ENCODE measurements at regions not wholly inside any gene's neighbourhood (a gene's known extent, or its start where the extent isn't known, plus 50 kb on each side); places are given as distances from the start of the nearest gene placed in this dataset.

DNA sequence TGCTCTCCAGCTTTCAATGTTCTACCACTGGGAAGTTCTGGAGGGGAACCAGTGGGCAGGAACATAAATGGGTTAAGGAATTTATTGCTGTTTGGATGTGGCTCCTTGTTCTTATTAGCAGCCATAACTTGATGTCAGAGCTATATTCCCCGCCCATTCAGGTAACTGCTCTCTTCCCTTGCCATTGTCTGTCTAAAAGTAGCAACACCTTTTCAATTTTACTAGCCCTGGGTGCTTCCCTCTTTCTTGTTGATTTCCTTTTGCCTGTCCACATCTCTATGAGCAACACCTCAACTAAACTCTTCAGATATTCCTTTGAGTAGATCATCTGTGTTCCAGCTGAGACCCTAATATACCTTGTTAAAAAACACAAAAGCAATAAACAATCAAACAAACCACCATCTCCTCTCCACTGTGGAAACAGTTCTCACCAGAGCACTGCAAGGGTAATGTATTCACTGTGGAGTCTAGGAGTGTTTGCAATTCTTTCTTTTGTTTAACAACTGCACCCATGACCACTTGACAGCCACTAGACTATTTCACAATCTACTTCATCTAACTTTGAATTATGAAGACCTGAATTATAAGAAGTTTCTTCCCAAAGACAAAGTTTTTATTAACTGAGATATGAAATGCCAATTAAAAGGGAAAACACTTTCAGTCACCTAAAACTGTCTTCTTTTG, 436.7 kb downstream of the IPMK start:
- H3K4me1 ChIP-seq: no peaks in the 10 kb centered on the region
- WGBS, 2 donors: 63 to 65% methylated on average over 1 of the region's 1 CpG

DNA sequence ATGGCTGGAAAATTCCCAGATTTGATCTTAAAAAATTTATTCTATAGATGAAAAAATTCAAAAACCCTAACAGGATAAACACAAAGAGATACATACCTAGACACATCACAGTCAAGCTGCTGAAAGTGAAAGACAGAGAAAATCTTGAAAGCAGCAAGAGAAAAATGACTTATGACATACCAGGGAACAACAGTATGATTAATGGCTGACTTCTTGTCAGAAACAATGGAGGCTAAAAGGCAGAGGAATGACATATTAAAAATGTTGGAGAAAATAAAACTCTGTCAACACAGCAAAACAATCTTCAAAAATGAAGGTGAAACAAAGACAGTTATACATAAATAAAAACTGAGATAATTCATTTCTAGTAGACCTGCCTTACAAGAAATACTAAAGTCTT, 442.7 kb downstream of the IPMK start:
- Histone ChIP-seq H3K36me3 (no peaks in the 10 kb centered on the region), H3K9me3 (no peaks in the 10 kb centered on the region), H3K27ac (no peak overlapping the region), H3K4me1 (no peaks in the 10 kb centered on the region), H3K27me3 (no peaks in the 10 kb centered on the region), H3K4me3 (no peak overlapping the region)
- DNase-seq (ENCODE audit: low spot score in 2 of 2): no peak
- TF ChIP-seq EP300 (IDR thresholded peaks at IDR 0.05) (no peak), POLR2A (IDR thresholded peaks at IDR 0.05) (no peak)
- TF ChIP-seq, protein P1, sequence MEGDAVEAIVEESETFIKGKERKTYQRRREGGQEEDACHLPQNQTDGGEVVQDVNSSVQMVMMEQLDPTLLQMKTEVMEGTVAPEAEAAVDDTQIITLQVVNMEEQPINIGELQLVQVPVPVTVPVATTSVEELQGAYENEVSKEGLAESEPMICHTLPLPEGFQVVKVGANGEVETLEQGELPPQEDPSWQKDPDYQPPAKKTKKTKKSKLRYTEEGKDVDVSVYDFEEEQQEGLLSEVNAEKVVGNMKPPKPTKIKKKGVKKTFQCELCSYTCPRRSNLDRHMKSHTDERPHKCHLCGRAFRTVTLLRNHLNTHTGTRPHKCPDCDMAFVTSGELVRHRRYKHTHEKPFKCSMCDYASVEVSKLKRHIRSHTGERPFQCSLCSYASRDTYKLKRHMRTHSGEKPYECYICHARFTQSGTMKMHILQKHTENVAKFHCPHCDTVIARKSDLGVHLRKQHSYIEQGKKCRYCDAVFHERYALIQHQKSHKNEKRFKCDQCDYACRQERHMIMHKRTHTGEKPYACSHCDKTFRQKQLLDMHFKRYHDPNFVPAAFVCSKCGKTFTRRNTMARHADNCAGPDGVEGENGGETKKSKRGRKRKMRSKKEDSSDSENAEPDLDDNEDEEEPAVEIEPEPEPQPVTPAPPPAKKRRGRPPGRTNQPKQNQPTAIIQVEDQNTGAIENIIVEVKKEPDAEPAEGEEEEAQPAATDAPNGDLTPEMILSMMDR (IDR thresholded peaks at IDR 0.05): no peak

More for the DNA sequence above, 436.7 kb downstream of the IPMK start:
- no peak overlapping the region for H3K4me3 ChIP-seq
- no peak overlapping the region for H3K27ac ChIP-seq
- no peaks in the 10 kb centered on the region for H3K9me3 ChIP-seq
- H3K36me3 ChIP-seq: no peaks in the 10 kb centered on the region
- TF ChIP-seq, protein P1 (IDR thresholded peaks at IDR 0.05): no peak
- TF ChIP-seq EP300 (IDR thresholded peaks at IDR 0.05): no peak
- TF ChIP-seq POLR2A (IDR thresholded peaks at IDR 0.05): no peak
- H3K27me3 ChIP-seq: no peaks in the 10 kb centered on the region
- no peak for DNase-seq (ENCODE audit: low spot score in 2 of 2)

DNA sequence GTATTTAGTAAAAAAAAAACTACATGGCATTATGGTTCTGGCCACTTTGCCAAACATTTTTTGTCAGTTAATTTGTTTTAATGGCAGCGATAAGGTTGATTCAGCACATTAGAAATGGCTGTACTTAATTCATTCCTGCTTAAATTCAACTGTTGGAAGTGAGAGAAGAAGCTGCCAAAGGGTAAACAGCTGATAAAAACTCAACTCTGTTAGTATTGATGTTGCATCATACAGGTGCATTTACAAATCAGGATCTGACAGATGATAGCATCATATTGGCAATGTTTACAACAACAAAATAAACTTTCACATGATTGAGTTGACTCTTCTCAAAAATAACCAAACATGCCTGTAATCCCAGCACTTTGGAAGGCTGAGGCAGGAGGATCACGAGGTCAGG, 444.3 kb downstream of the IPMK start:
- H3K27ac ChIP-seq: no peak overlapping the region
- H3K36me3 ChIP-seq: no peaks in the 10 kb centered on the region
- TF ChIP-seq, protein P1 (IDR thresholded peaks at IDR 0.05): no peak
- TF ChIP-seq EP300 (IDR thresholded peaks at IDR 0.05) (no peak), POLR2A (IDR thresholded peaks at IDR 0.05) (no peak)
- H3K27me3 ChIP-seq: no peaks in the 10 kb centered on the region
- no peak overlapping the region for H3K4me3 ChIP-seq
- no peaks in the 10 kb centered on the region for H3K4me1 ChIP-seq
- DNase-seq (ENCODE audit: low spot score in 2 of 2): no peak
- 87 to 96% methylated on average over 2 of the region's 2 CpGs for WGBS, 2 donors
- no peaks in the 10 kb centered on the region for H3K9me3 ChIP-seq

DNA sequence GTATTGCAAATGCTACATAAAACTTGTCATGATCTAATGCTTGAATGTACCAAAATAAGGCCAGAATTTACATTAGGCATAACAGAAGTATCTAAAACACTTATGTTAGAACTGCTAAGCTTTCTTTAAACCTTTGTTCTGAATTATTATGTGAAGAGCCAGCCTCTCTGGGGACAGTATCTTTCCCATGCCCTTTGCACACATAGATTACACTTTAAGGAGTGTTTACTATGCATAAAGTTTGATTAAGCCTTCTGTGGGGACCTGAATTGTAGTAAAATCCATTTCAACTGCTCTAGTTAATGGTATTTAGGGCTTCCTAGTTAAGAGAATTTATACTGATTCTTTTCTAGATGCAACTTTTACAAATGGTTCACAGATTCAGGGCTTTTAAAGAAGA, 444.7 kb downstream of the IPMK start:
- no peaks in the 10 kb centered on the region for H3K27me3 ChIP-seq
- no peak for TF ChIP-seq EP300 (IDR thresholded peaks at IDR 0.05)
- TF ChIP-seq, protein P1 (IDR thresholded peaks at IDR 0.05): no peak
- TF ChIP-seq POLR2A (IDR thresholded peaks at IDR 0.05): no peak
- H3K36me3 ChIP-seq: no peaks in the 10 kb centered on the region
- no peak overlapping the region for H3K4me3 ChIP-seq
- H3K27ac ChIP-seq: no peak overlapping the region
- no peaks in the 10 kb centered on the region for H3K4me1 ChIP-seq
- no peaks in the 10 kb centered on the region for H3K9me3 ChIP-seq
- DNase-seq (ENCODE audit: low spot score in 2 of 2): no peak

DNA sequence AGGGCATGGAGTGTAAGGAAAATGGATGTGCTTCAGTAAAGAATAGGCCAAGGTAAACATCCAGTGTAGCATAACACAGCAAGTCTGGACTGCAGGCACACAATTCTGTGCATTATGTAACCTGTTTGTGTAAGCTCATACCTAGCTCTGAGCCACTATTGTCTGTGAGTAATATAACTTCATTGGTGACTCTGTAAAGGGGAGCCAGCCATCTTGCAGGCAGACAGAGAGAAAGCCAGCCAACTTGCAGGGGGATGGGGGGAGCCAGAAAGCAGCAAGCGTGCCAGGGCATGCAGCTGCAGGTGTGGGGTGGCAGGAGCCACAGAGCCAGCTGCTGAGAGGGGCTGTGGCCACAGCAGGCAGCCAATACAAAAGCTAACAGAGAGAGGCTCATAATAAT, 449.2 kb downstream of the IPMK start:
- no peaks in the 10 kb centered on the region for H3K4me1 ChIP-seq
- 71 to 100% methylated on average over 1 of the region's 1 CpG for whole genome bisulfite sequencing, 2 donors
- TF ChIP-seq POLR2A (IDR thresholded peaks at IDR 0.05) (no peak), EP300 (IDR thresholded peaks at IDR 0.05) (no peak)
- TF ChIP-seq, protein P1 (IDR thresholded peaks at IDR 0.05): no peak
- no peaks in the 10 kb centered on the region for H3K36me3 ChIP-seq
- H3K27me3 ChIP-seq: no peaks in the 10 kb centered on the region
- no peak overlapping the region for H3K27ac ChIP-seq
- H3K4me3 ChIP-seq: no peak overlapping the region
- no peak for DNase-seq (ENCODE audit: low spot score in 2 of 2)
- H3K9me3 ChIP-seq: no peaks in the 10 kb centered on the region

All from tibial nerve (tissue), 4 donors.